HG03575 (cell line): ENCODE measurements at regions not wholly inside any gene's neighbourhood (a gene's known extent, or its start where the extent isn't known, plus 50 kb on each side); places are given as distances from the start of the nearest gene placed in this dataset.

Experiments used
- ATAC-seq: cut with Tn5 transposase; IDR thresholded peaks from one replicate; pipeline ENCODE4 v1.9.1; 2021; ENCODE audit not compliant: unreplicated experiment, insufficient number of reproducible peaks, low FRiP score; ENCODE audit errors: extremely low read depth

GRCh38 chrX:39935411-39936064 lies 162.2 kb downstream of the BCOR start:
- no peak for ATAC-seq

DNA sequence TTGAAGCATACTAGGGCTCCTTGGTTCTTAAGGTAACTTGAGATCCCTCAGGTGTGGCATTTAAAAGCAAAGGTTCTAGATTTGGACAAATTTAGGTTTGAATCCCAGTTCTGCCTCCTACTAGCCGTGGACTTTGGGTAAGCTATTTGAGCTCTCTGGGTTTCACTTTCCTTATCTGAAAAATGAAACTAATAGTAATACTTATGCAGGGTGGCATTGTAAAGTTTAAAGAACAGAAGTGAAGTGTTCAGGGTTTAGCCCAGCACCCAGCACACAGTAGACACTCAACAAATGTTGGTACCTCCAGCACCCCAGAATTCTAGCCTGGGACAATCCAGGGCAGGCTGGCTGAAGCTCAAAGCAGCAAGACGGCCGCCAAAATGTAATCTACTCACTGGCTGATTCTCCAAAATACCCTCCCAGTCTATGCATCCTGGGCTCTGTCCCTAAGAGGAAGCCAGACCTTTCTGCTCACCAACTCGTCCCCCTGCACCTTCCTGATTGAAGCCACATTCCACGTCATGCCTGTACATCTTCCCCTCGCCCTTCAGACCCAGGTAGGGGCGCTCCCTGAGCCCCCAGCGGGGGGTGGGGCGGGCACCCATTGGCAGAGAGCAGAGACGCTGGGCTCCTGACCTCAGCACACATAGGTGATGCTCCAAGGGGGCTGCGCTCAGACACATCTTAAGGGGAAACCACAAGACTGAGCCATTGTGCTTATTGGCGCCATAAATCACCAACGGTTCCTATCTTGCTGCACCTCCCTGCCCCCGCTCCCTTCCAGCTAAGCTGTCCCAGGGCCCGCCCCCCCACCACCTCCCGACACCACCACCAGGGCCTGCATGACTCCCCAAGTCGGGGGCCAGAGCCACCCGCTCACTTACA lies 160.6 kb downstream of the BCOR start:
- no peak for ATAC-seq

DNA sequence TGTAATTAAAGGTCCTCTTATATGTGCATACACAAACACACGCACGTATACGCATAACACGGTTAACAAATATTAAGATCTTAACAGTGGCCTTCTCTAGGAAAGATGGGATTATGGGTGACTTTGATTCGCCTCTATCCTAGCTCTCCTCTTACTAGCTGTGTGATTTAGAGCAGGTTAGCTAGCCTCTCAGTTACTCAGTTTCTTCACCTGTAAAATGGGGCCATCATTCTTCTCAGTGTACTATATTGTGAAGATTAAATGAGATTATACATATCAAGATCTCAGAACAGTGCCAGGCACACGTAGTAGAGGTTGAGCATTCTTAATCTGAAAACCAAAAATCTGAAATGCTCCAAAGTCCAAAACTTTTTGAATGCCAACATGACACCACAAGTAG lies 159.3 kb downstream of the BCOR start:
- no peak for ATAC-seq

DNA sequence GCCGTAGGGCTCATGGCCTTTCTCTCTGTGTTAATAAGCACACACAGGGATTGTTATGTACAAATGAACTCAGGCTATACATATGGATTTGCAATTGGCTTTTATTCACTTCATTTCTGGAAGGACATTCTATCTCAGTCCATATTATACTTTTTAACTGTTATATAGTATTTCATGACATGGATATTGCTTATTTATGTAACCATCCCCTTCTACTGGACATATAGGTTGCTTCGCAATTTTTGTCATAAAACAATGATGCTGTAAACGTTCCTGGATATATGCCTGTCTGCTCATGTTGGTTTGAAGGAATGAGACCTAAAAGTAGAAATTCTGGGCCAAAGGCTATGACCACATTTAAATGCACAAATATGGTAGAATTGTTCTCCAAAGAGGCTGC lies 158.1 kb downstream of the BCOR start:
- ATAC-seq, result no peak

- ATAC-seq, result no peak
These were observed 156.3 kb downstream of the BCOR start for GRCh38 chrX:39941332-39941920.

GRCh38 chrX:39944416-39944815 lies 153.3 kb downstream of the BCOR start:
- ATAC-seq, result no peak

DNA sequence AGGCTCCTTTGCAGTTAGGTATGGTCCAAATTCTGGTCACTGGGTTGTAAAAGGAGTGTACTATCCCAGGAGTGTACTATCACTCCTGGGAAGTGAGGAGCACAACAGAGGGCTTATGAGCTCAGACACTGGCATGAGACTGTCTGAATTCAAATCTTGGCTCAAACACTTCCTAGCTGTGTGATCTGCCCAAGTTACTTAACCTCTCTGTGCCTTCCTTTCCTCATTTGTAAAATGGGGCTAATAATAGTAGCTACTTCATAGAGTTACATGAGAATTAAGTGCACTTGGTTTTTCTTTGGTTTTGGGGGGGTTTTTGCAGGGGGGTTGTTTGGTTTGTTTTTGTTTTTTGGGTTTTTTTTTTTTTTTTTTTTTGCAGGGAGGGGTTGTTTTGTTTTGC lies 152.0 kb downstream of the BCOR start:
- ATAC-seq, result no peak

- ATAC-seq, result no peak
These were observed 150.9 kb downstream of the BCOR start for GRCh38 chrX:39946822-39947221.

- no peak for ATAC-seq
These were observed 149.2 kb downstream of the BCOR start for GRCh38 chrX:39948582-39948981.

DNA sequence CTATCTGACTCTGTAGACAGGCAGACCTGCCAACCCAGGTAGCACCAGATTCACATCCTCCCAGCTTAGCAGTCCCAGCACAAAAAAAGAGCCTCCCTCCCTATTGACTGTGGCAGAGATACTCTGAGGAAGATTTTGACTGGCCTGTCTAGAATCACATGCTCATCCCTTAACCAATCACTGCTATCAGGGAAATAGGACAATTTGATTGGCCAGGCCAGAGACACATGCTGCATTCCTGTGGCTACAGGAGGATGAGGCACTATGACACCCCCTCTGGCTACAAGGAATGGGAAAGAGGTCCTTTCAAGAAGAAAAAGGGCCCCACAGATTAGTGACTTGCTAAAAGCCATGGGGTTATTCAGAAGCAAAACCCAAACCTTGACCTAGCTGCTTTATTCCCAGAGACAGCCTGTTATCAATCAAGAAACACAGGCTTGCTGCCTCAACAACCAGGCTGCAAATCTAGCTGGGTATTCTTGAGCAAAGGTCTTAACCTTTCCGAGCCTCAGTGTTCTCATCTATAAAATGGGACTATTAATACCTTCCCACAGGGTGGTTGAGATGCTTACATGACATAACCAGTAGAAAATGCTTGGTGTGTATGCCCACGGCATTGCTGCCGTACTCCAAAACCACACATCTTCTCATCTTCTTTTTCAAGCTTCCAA lies 147.6 kb downstream of the BCOR start:
- ATAC-seq, result no peak

DNA sequence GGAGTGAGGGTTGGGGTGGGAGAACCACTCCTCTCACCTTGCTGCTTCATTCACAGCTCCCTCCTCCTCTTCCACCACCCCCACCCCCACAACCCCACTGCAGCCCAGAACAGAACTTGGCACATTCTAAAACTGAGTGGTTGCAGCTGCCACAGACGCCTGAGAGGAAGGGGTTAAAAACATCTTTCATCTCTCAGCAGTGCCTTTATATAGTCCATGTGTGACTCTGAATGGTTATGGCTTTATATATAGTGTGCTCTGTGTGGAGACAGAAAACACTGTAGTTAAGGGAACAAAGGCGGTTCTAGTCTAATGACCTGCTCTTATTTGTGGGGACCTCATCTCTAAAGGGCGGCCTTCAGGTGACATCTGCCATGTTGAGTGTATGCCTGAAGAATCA lies 144.8 kb downstream of the BCOR start:
- ATAC-seq, result no peak

DNA sequence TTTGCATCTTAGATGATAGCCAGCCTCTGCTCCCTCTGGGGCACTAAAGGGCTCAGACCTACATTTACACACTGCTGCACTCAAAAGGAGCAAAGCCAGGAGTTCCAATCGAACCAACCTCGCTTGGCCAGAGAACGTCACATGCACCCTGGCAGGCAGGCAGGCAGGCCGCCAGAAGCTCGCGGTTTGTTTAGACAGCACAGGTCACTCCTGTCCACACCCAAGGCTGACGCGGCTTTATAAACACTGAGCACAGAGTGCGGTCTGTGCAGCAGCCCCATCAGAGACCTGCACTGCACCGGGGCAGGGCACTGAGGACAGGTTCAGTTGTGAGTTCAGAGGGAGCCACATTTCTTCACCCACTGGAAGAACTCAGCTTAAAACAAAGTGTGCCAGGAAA lies 143.9 kb downstream of the BCOR start:
- ATAC-seq, result no peak

- ATAC-seq, result no peak
These were observed 142.9 kb downstream of the BCOR start for GRCh38 chrX:39954851-39955250.

- no peak for ATAC-seq
These were observed 142.1 kb downstream of the BCOR start for GRCh38 chrX:39955625-39956024.

DNA sequence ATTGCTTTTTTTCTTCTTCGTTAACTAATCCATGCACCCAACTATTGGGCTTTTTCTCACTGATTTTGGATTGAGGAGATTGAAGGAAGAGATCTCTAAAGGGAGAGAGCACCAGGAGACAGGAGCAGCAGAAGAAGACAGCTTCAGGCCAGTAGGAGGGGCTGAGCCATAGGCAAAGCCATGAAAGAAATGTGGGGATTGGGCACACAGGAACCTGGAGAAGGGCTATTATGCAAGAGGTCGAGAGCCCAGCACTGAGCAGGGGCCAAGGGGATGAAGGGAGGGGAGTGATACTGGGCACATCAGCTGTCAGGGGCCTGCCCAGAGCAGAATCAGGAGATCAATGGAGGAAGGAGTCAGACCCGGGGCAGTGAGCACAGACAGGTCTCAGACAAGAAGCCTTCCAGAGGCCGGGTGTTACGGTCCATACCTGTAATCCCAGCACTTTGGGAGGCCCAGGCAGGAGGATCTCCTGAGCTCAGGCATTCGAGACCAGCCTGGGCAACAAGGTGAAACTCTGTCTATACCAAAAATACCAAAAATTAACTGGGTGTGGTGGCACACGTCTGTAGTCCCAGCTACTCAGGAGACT lies 140.9 kb downstream of the BCOR start:
- ATAC-seq, result no peak

DNA sequence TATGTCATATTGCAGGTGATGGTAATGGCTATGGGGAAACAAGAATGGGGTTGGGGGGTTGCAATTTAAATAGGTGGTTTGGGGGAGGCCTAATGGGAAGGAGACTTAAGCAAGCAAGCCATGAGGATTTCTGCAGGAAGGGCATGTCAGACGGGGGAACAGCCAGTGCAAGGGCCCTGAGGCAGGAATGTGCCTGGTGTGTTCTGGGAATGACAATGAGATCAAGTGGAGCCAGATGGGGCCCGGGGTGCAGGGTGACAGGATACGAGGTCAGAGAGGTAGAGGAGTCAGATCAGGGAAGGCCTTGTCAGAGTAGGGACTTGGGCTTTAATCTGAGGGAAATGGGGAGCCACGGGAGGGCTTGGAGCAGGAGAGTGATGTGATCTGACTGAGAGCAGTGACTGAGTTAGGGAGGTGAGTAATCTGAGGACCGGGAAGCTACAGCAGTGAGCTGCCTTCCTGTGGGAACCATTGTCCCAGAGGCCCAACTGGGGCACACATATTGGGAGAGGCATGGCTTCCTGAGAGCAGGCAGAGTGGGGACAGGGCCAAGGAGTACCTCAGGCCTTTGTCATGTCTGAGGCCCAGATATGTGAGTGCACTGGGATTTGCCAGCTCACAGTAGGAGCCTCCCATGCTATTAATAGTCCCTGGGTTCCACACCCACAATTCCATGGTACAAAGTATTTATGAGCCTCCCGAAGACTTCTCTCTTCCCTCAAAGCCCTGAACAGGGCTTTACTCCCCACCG lies 139.8 kb downstream of the BCOR start:
- no peak for ATAC-seq

- ATAC-seq, result no peak
These were observed 138.9 kb downstream of the BCOR start for GRCh38 chrX:39958850-39959249.

GRCh38 chrX:39960219-39960618 lies 137.5 kb downstream of the BCOR start:
- ATAC-seq, result no peak

GRCh38 chrX:39961441-39961840 lies 136.3 kb downstream of the BCOR start:
- ATAC-seq, result no peak
